ENCODE measurements at regions not wholly inside any gene's neighbourhood (a gene's known extent, or its start where the extent isn't known, plus 50 kb on each side); places are given as distances from the start of the nearest gene placed in this dataset.

GRCh38 chr15:69576948-69577351 is 124.3 kb downstream of the RPLP1 start:
- H3K4me3 ChIP-seq (ENCODE audit: low read depth, low read length): no peak overlapping the region
- no peak for TF ChIP-seq CTCF (IDR thresholded peaks at IDR 0.05; ENCODE audit: borderline replicate concordance, insufficient read depth, low read depth, low read length)

- no peak overlapping the region for H3K4me3 ChIP-seq (ENCODE audit: low read depth, low read length)
- no peak for TF ChIP-seq CTCF (IDR thresholded peaks at IDR 0.05; ENCODE audit: borderline replicate concordance, insufficient read depth, low read depth, low read length)
These were observed 124.8 kb downstream of the RPLP1 start for GRCh38 chr15:69577397-69577796.

GRCh38 chr15:69578252-69578651 is 125.6 kb downstream of the RPLP1 start:
- no peak overlapping the region for H3K4me3 ChIP-seq (ENCODE audit: low read depth, low read length)
- TF ChIP-seq CTCF (IDR thresholded peaks at IDR 0.05; ENCODE audit: borderline replicate concordance, insufficient read depth, low read depth, low read length): no peak

- H3K4me3 ChIP-seq (ENCODE audit: low read depth, low read length): no peak overlapping the region
- no peak for TF ChIP-seq CTCF (IDR thresholded peaks at IDR 0.05; ENCODE audit: borderline replicate concordance, insufficient read depth, low read depth, low read length)
These were observed 126.4 kb downstream of the RPLP1 start for GRCh38 chr15:69578787-69579583.

- no peak overlapping the region for H3K4me3 ChIP-seq (ENCODE audit: low read depth, low read length)
- TF ChIP-seq CTCF (IDR thresholded peaks at IDR 0.05; ENCODE audit: borderline replicate concordance, insufficient read depth, low read depth, low read length): no peak
These were observed 127.5 kb downstream of the RPLP1 start for GRCh38 chr15:69579950-69580618.

- no peak for TF ChIP-seq CTCF (IDR thresholded peaks at IDR 0.05; ENCODE audit: borderline replicate concordance, insufficient read depth, low read depth, low read length)
- no peak overlapping the region for H3K4me3 ChIP-seq (ENCODE audit: low read depth, low read length)
These were observed 131.0 kb downstream of the RPLP1 start for GRCh38 chr15:69583626-69584025.

- no peak for TF ChIP-seq CTCF (IDR thresholded peaks at IDR 0.05; ENCODE audit: borderline replicate concordance, insufficient read depth, low read depth, low read length)
- no peak overlapping the region for H3K4me3 ChIP-seq (ENCODE audit: low read depth, low read length)
These were observed 133.3 kb downstream of the RPLP1 start for GRCh38 chr15:69585937-69586336.
